CD1c-positive myeloid dendritic cell (primary cell): ENCODE measurements at regions not wholly inside any gene's neighbourhood (a gene's known extent, or its start where the extent isn't known, plus 50 kb on each side); places are given as distances from the start of the nearest gene placed in this dataset.

Experiments
- DNase-seq: peaks from one replicate; pipeline ENCODE4 v3.0.0-alpha.2; 2016; ENCODE audit errors: extremely low spot score

GRCh38 chr1:37272626-37273025 is 201.8 kb upstream of the ZC3H12A start:
- no peak for DNase-seq

DNA sequence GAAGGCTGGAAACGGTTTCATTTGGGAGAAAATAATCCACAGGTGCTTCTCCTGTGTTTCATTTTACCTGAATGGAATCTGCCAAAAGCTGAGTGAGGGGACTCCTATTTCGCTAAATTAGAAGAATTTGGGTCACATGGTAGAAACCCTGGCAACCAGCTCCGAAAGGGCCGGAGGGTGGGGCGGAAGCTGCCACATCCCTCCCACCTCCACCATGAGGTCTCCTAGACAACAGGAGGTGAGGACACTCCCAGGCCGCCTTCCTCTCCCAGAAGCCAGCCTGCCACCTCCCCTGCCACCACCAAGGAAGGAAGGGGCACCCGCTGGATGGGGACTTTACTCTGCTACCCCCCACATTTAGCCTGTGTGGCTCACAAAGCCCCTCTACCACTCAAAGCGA is 199.9 kb upstream of the ZC3H12A start:
- DNase-seq: no peak

- DNase-seq: no peak
Measured at GRCh38 chr1:37274938-37275631, 199.3 kb upstream of the ZC3H12A start.

DNA sequence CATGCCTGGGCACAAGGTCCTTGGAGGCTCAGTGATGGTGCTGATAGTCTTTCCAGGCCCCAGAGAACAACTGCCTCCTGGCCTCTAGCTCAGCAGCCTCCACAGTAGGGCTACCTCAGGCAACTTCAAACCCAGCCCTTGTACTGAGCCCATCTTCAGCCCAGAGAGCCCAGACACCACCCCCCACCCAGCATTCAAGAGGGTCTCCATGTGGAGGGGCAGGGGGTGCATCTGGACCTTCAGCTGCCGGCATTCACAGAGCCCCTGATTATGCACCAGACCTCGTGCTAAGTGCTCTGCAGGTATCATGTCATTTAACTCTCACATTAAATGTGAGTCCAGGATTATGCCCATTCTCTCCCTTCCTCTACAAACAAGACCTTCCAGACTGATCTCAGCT is 197.0 kb upstream of the ZC3H12A start:
- no peak for DNase-seq

- DNase-seq: no peak
Measured at GRCh38 chr1:37281354-37281753, 193.0 kb upstream of the ZC3H12A start.

DNA sequence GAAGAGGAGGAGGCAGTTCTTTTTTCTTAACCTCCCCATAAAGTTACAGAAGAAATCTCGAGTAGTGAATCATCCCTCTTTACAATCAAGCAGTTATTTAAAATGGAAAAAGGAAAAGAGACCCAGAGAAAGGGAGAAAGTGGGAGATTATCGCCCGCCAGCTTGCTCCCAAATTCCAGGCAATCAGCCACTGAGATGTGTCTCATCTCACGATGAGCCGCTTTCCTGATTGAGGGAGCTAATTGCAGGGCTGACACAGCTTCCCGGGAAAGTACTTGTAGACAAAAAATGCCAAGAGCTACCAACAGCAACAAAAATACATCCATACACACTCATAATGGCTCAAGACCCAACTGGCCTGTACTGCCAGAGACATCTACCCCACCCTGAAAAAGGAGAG is 191.6 kb upstream of the ZC3H12A start:
- no peak for DNase-seq

DNA sequence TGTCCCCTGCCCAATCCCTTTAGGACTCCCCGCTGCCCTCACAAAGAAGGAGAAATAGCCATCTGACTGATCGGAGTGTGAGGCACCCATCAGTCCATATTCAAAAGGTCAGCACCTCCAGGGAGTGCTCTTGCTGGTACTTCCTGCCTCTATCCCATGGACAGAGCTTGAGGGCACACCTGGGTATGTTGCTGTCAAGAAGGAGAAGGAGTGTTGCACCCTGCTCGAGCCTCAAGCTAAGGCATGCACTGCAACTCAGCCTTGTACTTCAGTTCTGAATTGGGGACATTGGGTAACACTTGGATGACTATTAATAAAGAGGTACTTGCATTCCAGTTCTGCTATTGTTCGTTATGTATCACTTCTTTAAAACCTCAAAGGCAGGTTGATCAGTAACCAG is 190.3 kb upstream of the ZC3H12A start:
- DNase-seq: no peak

DNA sequence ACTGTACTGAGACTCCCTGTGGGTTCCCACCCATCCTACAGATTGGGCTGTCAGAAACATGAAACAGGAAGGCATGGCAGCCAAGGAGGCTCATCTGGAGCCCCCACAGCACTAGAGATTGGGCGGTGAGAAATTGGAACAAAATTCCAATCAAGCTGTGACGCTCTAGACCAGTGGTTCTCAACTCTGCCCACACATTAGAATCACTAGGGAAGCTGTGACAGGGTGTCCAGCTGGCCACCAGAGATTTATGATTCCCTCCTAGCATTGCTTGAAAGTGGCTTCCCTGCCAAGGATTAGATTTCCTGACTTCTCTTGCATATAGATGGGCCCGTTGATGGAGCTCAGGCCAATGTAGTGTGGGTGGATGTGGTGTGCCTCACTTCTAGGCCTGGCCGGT is 187.5 kb upstream of the ZC3H12A start:
- DNase-seq: no peak

DNA sequence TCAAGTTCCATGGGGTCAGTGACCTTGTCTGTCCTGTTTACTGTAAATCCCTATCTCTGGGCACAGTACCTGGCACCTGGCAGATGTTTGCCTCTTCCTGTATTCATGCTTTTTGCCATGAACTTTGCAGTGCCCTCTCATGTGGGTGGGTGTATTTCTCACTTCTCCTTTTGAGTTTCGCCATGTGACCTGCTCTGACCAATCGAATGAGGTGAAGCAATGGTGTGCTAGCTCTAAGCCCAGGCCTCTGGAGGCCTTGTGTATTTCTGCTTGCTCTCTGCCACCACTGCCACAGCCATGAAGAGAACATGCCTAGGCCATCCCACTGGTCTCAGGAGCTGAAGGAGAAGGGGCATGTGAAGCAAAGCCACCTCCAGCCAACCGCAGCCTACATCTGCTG is 185.5 kb upstream of the ZC3H12A start:
- peak; percentile 85 for DNase-seq

GRCh38 chr1:37290718-37291117 is 183.7 kb upstream of the ZC3H12A start:
- DNase-seq: no peak

- no peak for DNase-seq
Measured at GRCh38 chr1:37292789-37293188, 181.6 kb upstream of the ZC3H12A start.

DNA sequence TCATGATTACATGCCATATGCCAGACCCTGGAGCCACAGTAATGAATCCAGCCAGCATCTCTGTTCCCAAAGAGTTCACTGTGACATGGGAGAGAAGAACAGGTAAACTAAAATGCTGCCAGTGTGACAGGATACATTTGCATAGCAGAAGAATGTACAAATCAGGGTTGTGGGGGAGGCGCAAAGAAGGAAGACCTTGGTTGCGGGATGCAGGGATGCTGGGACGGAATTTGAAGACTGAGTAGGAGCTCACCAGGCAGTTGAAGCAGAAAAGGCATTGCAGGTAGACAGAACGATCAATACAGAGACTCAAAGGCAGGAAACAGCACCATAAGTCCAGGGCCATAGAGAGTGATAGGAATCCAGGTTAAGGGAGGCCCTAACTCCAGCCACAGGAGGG is 180.3 kb upstream of the ZC3H12A start:
- DNase-seq: no peak

GRCh38 chr1:37294529-37294928 is 179.9 kb upstream of the ZC3H12A start:
- DNase-seq: no peak

- no peak for DNase-seq
Measured at GRCh38 chr1:37298769-37299168, 175.6 kb upstream of the ZC3H12A start.

- DNase-seq: no peak
Measured at GRCh38 chr1:37299216-37299615, 175.2 kb upstream of the ZC3H12A start.

GRCh38 chr1:37303884-37304574 is 170.4 kb upstream of the ZC3H12A start:
- no peak for DNase-seq

DNA sequence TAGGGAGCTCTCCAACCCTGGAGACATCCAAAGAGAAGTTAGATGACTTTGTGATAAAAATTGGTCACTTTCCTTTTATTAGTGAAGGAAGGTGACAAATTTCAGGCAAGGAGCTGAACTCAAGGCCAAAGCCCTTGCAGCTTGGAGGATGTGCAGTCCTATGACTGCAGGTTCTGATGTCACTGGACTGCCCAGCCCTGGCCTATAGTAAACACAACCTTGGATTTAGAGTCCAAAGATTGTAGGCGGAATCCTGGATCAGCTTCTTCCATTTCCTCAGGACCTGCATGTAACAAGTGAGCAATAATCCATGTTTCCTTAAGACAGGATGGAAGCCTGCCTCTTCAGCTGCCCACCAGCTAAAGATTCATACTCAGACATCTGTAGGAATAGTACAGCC is 169.3 kb upstream of the ZC3H12A start:
- no peak for DNase-seq

GRCh38 chr1:37305841-37306240 is 168.5 kb upstream of the ZC3H12A start:
- DNase-seq: no peak

DNA sequence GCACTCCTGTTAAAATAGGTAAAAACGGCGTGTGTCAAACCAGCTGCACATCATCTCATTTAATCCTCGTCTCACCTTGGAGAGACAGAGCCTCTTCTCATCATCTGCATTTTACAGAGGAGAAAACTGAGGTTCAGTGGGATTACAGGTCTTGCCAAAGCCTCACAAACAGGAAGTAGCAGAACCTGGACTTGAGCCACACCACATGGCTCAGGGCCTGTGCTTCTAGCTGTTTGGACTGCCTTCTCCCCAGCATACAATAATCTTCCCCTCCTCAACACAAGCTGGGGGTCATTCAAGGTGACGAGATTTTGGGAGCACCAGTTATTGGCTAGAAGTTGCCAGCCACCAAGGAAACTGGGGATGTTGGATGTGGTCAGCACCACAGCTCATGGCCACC is 167.9 kb upstream of the ZC3H12A start:
- no peak for DNase-seq

- no peak for DNase-seq
Measured at GRCh38 chr1:37306871-37307270, 167.5 kb upstream of the ZC3H12A start.

GRCh38 chr1:37308031-37308960 is 166.1 kb upstream of the ZC3H12A start:
- DNase-seq: no peak

DNA sequence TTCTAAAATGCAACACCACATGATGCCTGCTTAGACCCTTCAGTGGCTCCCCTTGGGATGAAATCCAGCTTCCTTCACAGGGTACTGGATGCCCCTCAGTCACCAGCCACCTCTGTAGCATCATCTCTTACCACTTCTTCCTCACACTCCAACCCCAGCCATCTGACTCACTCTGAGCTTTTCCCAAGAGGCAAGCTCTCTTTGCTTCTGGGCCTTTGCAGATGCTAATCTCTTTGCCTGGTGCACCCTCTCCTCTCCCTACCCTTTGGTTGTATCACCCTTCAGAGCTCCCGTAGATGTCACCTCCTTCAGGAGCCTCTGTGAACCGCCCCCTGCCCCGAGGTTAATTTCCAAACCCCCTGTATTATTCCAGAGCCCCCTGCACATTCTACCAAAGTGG is 164.8 kb upstream of the ZC3H12A start:
- DNase-seq: no peak

- no peak for DNase-seq
Measured at GRCh38 chr1:37310064-37310463, 164.3 kb upstream of the ZC3H12A start.
